NCI-H1694 (cell line): ENCODE measurements at regions not wholly inside any gene's neighbourhood (a gene's known extent, or its start where the extent isn't known, plus 50 kb on each side); places are given as distances from the start of the nearest gene placed in this dataset.
A peak's percentile ranks its signal among the peaks of the same experiment; 100 is the strongest.
"Not testable (repeated sequence)": the region's sequence is repeated elsewhere in the genome, so short reads cannot be mapped to it uniquely, and the experiment has no call there.

Experiments used
- DNase-seq: peaks from one replicate; lab custom pipeline; 2025; lab: John Stamatoyannopoulos, UW

DNA sequence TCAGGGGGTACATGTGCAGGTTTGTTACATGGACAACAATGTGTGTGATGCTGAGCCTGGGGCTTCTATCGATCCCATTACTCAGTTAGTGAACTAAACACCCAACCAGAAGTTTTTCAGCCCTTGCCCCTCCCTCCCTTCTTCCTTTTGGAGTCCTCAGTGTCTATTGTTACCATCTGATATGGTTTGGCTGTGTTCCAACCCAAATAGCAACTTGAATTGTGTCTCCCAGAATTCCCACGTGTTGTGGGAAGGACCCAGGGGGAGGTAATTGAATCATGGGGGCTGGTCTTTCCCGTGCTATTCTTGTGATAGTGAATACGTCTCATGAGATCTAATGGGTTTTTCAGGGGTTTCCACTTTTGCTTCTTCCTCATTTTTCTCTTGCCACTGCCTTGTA is 186.3 kb downstream of the AEBP2 start:
- not testable (repeated sequence) for DNase-seq

DNA sequence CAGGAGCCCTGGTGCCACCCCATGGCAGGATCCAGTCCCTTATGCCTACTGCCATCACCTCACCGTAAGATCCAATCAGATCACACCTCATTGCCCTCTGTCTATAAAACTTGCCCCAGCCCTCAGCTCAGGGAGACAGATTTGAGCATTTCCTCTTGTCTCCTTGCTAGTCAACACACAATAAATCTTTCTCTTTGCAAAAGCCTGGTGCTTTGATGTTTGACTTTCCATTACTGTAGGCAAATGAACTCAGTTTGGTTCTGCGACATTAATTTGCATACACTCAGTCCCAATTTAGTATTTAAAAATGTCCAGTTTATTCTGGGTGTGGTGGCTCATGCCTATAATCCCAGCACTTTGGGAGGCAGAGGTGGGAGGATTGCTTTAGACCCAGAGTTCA is 188.4 kb downstream of the AEBP2 start:
- DNase-seq, result no peak

- DNase-seq, result no peak
These were observed 191.2 kb downstream of the AEBP2 start for GRCh38 chr12:19630536-19630935.

DNA sequence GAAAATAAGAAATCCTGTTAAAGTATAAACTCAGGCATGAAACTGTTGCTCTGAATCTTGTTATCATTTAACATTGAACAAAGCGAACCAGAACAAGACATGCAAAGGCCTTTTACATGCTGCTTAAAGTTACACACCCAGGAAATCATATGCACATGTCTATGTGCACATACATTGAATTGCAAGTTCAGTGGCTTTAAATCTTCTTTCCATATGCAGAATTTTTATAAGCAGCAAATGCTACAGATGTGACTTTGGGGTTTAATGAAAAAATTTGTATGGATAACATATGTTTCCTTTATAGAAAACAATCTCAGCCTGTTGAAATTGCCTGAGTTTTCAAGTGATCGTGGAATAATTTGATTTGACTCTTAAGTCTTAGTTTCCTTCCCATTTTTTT is 193.9 kb downstream of the AEBP2 start:
- no peak for DNase-seq

- DNase-seq, result no peak
These were observed 194.3 kb downstream of the AEBP2 start for GRCh38 chr12:19633641-19634040.

DNA sequence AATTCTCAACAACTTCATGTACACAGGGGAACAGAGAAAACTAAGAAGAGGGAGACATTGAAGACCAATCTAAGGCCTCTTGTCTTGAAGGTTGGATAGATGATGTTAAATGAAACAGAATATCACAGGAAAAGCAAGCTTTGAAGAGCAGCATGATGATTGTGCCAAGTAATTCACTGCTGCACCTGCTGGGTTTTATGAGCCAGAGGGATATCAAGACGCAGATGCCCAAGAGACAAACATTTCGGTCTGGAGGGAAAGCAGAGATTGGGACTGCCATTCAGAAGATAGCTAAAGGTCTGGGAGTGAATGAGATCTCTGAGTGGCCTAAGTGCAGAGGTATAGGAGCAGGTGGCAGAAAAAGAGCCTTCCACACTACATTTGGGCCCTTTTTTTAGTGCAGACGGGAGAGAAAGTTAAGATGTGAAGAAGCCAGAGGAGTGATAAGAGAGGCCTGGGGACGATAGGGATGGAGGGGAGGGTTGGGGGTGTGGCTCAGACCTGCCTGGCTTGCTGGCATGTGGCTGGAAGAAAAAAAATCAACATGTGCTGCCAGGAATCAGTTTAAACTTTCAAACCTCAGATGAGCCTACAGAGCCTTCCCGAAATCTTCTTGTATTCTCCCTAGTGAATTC is 200.6 kb downstream of the AEBP2 start:
- no peak for DNase-seq

GRCh38 chr12:19641235-19642080 is 202.2 kb downstream of the AEBP2 start:
- DNase-seq, result no peak

- DNase-seq, result no peak
These were observed 203.1 kb downstream of the AEBP2 start for GRCh38 chr12:19642345-19642744.

DNA sequence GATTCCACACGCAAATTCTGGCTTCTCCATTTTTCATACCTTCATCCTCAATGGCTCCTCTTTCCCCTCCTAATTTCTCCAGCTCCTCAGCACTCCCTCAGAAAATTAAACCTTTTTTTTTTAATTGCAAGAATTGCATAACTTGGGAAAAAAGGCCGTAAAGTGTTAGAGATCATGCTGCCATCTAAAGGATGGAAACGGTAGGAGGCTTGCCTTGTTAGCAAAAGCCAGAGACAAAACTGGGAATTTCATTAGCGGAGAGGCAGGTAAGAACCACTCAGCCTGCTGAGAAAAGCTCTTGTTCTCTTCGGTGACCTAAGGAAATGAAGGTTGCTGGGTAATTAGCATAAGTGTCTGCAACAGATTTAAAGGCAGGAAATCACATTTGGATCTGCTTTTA is 204.3 kb downstream of the AEBP2 start:
- peak; percentile 62 for DNase-seq

- DNase-seq, result no peak
These were observed 205.3 kb downstream of the AEBP2 start for GRCh38 chr12:19644571-19644970.

GRCh38 chr12:19645823-19646222 is 206.5 kb downstream of the AEBP2 start:
- DNase-seq, result no peak

DNA sequence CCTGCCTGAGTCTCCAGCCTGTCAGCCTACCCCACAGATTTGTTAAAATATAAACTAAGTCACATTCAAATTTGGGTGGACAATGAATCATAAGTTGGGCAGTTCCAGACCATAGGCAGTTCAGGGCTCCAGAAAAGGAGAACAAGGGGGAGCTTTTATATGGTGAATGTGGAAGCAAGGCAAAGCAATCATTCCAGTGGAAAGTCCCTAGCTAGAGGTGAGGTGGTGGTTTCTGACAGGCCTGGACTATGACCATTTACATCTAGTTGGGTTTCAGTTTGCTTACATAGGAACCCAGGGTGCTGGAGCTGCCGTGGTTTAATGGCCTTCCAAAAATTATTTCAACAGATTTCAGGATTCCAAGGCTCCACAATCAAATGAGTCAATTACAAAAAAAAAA is 207.3 kb downstream of the AEBP2 start:
- no peak for DNase-seq

DNA sequence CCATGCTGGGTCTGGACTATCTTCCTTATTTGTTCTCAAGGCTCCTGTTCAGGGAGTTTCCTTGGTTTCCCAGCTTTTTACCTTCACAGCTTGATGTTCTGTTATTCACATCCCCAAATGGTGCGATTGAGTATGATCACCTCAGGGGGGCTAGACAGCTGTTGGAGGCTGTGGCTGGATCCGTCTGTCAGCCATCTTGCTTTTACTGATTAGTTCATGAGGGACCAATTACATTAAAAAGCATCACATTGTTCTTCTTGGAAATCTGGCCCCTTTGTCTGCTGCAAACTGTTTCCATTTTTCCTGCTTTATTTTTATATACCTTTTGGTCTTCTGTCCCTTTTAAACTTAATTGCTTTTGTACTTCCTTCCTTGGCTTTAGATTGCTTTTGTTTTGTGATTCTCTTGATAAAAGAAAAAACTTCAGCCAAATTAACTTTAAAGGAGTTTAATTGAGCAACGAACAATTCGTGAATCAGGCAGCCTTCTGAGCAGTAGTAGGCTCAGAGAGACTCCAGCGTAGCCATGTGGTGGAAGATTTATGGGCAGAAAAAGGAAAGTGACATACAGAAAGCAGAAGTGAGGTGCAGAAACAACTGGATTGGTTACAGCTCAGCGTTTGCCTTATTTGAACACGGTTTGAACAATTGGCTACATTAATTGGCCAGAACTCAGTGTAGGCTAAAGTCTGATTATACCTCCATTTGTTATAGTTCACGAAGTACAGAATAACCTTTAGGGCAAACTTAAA is 208.7 kb downstream of the AEBP2 start:
- no peak for DNase-seq

- no peak for DNase-seq
These were observed 209.3 kb downstream of the AEBP2 start for GRCh38 chr12:19648591-19648990.

DNA sequence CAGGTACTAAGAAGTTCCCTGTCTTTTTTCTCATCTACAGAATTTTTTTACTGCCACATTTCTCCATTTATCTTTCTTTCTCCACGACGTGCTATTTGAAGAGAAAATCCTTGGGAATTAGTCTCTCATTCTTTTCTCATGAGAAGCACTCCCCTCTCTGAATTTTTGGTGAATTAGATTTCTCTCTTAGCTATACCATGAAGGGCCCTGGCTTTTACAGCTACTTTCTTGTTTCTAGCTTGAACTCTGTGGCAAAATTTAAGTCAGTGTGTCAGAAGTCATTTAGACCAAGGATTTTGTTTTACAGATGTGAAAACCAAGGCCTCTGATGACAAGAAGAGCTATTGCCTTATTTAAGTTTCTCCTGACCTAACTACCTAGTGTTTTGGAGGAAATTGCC is 213.1 kb downstream of the AEBP2 start:
- DNase-seq, result no peak

DNA sequence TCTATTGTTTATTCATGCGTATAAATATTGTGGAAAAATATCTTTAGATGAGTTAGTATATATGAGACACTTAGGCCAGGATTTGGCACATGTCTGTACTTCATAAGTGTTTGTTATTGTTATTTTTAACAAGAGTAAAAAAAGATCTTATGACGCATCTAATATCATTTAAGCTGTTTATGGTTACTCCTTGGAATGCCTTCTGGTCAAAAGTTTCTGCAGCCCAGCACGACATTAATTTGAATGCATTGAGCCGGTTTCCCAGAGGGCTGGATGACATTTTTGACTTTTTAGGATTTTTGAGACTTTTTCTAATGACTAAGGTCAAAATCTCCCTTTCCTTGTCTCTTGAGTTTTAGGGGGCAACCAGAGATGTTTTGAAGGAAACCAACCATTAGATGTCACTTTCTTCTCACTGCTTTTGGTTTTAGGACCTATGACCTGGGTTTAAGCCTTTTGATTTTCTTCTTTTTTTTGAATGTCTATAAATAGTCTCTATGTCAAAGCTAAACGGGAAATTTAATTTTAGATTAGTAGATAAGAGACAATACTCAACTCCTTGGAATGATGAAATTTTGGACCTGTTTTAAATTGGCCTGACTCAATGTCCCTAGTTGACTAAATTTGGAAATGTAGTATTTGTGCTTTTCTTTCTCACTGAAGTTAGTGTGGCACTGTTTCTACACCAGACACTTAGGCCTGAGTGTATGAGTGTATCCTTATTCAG is 215.5 kb downstream of the AEBP2 start:
- no peak for DNase-seq

DNA sequence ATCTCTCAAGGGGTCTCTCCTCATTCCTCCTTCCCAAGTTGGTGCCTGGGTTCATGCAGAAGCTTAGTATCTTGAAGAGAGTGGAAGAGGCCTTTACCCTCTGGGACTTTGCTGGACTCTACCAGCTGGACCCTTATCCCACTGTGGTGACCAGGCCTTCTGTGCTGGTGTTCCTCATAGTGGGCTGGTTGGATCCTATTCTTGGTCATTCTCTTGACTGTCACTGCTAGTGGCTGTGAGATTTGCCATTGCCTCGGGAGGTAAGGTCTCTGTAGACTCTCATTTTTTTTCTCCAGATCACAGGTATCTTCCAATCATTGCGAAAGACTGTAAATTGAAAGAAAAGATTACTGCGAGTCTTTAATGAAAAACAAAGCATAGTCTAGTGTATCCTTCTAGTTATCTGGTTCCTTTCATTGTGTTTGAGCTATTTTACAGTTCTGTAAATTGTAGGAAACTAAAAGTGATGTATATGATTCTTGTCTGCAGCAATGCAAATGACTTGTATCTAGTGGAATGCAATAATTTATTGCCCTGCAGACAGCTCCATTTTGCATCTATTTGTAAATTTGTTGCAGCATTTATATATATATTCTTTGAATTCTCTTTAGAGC is 217.9 kb downstream of the AEBP2 start:
- DNase-seq, result no peak

- no peak for DNase-seq
These were observed 218.4 kb downstream of the AEBP2 start for GRCh38 chr12:19657732-19658130.

DNA sequence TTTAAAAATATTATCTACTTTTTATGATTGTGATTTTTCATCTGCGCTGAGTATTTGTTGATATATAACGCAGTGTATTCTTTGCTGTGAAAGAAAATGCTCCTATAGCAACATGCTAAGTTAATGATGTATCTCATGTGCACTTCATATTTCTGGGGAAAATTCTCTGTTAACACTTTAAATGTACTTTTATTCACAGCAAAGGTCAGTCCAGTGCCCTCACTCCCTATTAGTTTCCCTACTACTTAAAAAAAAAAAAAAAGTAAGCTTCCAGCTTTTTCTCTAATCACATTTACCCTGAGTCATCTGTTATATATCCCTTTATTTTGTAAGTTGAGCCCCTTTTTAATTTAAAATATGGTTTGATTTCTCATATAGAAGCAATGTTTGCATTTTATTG is 219.8 kb downstream of the AEBP2 start:
- no peak for DNase-seq

GRCh38 chr12:19659501-19659900 is 220.2 kb downstream of the AEBP2 start:
- no peak for DNase-seq

DNA sequence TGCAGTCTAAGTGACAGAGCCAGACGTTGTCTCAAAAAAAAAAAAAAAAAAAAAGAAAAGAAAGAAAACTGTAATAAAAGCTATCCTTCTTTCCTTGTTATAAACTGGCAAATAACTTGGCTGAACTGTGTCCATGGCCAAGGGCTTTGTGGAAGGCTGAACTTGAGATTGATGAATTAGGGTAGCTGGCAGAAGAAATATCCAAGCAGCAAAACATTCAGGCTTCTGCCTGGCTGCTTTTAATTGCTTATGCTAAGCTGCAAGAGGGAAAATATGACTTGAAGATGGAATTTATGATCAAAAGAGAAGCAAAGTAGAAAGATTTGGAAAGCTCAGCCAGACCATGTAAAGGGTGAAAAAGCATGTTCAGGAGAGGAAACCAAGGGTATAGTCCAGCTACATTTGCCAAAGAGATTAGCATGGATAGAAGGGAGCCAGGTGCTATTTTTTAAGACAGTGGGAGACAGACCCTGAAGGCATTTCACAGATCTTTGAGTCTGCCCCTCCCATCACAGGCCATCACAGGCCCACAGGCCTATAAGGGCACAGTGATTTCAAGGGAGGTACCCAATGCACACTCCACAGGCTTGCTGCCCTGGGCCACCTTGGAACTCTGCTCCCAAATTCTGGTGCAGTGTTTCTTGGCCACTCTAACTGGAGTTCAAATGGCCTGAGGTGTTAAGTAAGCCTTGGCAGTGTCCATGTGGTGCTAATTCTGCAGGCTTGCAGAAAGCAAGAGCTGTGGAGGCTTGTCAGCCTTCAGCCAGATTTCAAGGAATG is 226.0 kb downstream of the AEBP2 start:
- DNase-seq, result no peak
